Activated CD4-positive, alpha-beta T cell treated with anti-CD3 and anti-CD28 coated beads, Interleukin-2, amount 50 U/mL, for 24 hours (primary cell): ENCODE measurements at regions not wholly inside any gene's neighbourhood (a gene's known extent, or its start where the extent isn't known, plus 50 kb on each side); places are given as distances from the start of the nearest gene placed in this dataset.
"Not testable (repeated sequence)": the region's sequence is repeated elsewhere in the genome, so short reads cannot be mapped to it uniquely, and the experiment has no call there.

Experiments
- DNase-seq, 2 donors: peaks; one replicate each; pipeline ENCODE4 v3.0.0-alpha.2; 2020; ENCODE audit warnings: low read depth in 1 of 2, low spot score in 1 of 2

- DNase-seq = not testable (repeated sequence)
Observed at GRCh38 chr9:113739605-113740507, 136.3 kb upstream of the ZNF618 start.

GRCh38 chr9:113740508-113741500, 135.3 kb upstream of the ZNF618 start:
- not testable (repeated sequence) for DNase-seq

- DNase-seq = no peak
Observed at GRCh38 chr9:113741886-113742854, 133.9 kb upstream of the ZNF618 start.

GRCh38 chr9:113742878-113743277, 133.2 kb upstream of the ZNF618 start:
- DNase-seq = no peak

GRCh38 chr9:113746486-113746885, 129.6 kb upstream of the ZNF618 start:
- DNase-seq = no peak

- no peak for DNase-seq
Observed at GRCh38 chr9:113748135-113748534, 128.0 kb upstream of the ZNF618 start.

- no peak for DNase-seq
Observed at GRCh38 chr9:113753398-113754119, 122.5 kb upstream of the ZNF618 start.

GRCh38 chr9:113754739-113755138, 121.4 kb upstream of the ZNF618 start:
- DNase-seq = no peak

GRCh38 chr9:113755433-113755832, 120.7 kb upstream of the ZNF618 start:
- DNase-seq = no peak

- no peak for DNase-seq
Observed at GRCh38 chr9:113756476-113757192, 119.5 kb upstream of the ZNF618 start.

- no peak for DNase-seq
Observed at GRCh38 chr9:113763429-113763828, 112.7 kb upstream of the ZNF618 start.

- DNase-seq = no peak
Observed at GRCh38 chr9:113764572-113764971, 111.5 kb upstream of the ZNF618 start.

- no peak for DNase-seq
Observed at GRCh38 chr9:113769412-113769811, 106.7 kb upstream of the ZNF618 start.

- no peak for DNase-seq
Observed at GRCh38 chr9:113770396-113770795, 105.7 kb upstream of the ZNF618 start.

- DNase-seq = no peak
Observed at GRCh38 chr9:113771199-113771598, 104.9 kb upstream of the ZNF618 start.

- DNase-seq = no peak
Observed at GRCh38 chr9:113772121-113772810, 103.8 kb upstream of the ZNF618 start.

- no peak for DNase-seq
Observed at GRCh38 chr9:113774963-113775362, 101.1 kb upstream of the ZNF618 start.

GRCh38 chr9:113775749-113776148, 100.4 kb upstream of the ZNF618 start:
- DNase-seq = no peak

- no peak for DNase-seq
Observed at GRCh38 chr9:113776194-113776593, 99.9 kb upstream of the ZNF618 start.
